ENCODE measurements at regions not wholly inside any gene's neighbourhood (a gene's known extent, or its start where the extent isn't known, plus 50 kb on each side); places are given as distances from the start of the nearest gene placed in this dataset.

- Histone ChIP-seq H3K9me3 (no peaks in the 10 kb centered on the region), H3K27me3 (no peaks in the 10 kb centered on the region), H3K4me3 (no peak overlapping the region), H3K4me1 (no peaks in the 10 kb centered on the region), H3K36me3 (no peaks in the 10 kb centered on the region), H3K27ac (no peak overlapping the region)
- no peak for DNase-seq (ENCODE audit: low spot score in 2 of 2)
- TF ChIP-seq CTCF (IDR thresholded peaks at IDR 0.05) (no peak), EP300 (IDR thresholded peaks at IDR 0.05) (no peak), POLR2A (IDR thresholded peaks at IDR 0.05) (no peak)
Measured at GRCh38 chr5:152337484-152337883, 67.6 kb downstream of the NMUR2 start.

- TF ChIP-seq EP300 (IDR thresholded peaks at IDR 0.05) (no peak), CTCF (IDR thresholded peaks at IDR 0.05) (no peak), POLR2A (IDR thresholded peaks at IDR 0.05) (no peak)
- Histone ChIP-seq H3K4me3 (no peak overlapping the region), H3K4me1 (no peaks in the 10 kb centered on the region), H3K9me3 (no peaks in the 10 kb centered on the region), H3K36me3 (no peaks in the 10 kb centered on the region), H3K27ac (no peak overlapping the region), H3K27me3 (no peaks in the 10 kb centered on the region)
- no peak for DNase-seq (ENCODE audit: low spot score in 2 of 2)
- WGBS, 2 donors = 44% methylated on average over 1 of the region's 1 CpG
Measured at GRCh38 chr5:152335461-152335860, 69.6 kb downstream of the NMUR2 start.

GRCh38 chr5:152332716-152333460, 72.2 kb downstream of the NMUR2 start:
- Histone ChIP-seq H3K4me1 (no peaks in the 10 kb centered on the region), H3K9me3 (no peaks in the 10 kb centered on the region), H3K27ac (no peak overlapping the region), H3K4me3 (no peak overlapping the region), H3K36me3 (no peaks in the 10 kb centered on the region), H3K27me3 (no peaks in the 10 kb centered on the region)
- DNase-seq (ENCODE audit: low spot score in 2 of 2) = no peak
- 65 to 70% methylated on average over 5 of the region's 5 CpGs for WGBS, 2 donors
- TF ChIP-seq EP300 (IDR thresholded peaks at IDR 0.05) (no peak), CTCF (IDR thresholded peaks at IDR 0.05) (no peak), POLR2A (IDR thresholded peaks at IDR 0.05) (no peak)

- WGBS, 2 donors = 67 to 68% methylated on average over 2 of the region's 2 CpGs
- H3K36me3 ChIP-seq = no peaks in the 10 kb centered on the region
- H3K4me1 ChIP-seq = no peaks in the 10 kb centered on the region
- no peak for TF ChIP-seq POLR2A (IDR thresholded peaks at IDR 0.05)
- TF ChIP-seq CTCF (IDR thresholded peaks at IDR 0.05) = no peak
- TF ChIP-seq EP300 (IDR thresholded peaks at IDR 0.05) = no peak
- no peak overlapping the region for H3K27ac ChIP-seq
- H3K27me3 ChIP-seq = no peaks in the 10 kb centered on the region
- no peak for DNase-seq (ENCODE audit: low spot score in 2 of 2)
- H3K4me3 ChIP-seq = no peak overlapping the region
- peaks cover 0 to 2% (median 0%) of the 10 kb centered on the region in 4 donors for H3K9me3 ChIP-seq
Measured at GRCh38 chr5:152331718-152332117, 73.4 kb downstream of the NMUR2 start.

GRCh38 chr5:152331006-152331405, 74.1 kb downstream of the NMUR2 start:
- H3K4me3 ChIP-seq = no peak overlapping the region

More at GRCh38 chr5:152331006-152331405, 74.1 kb downstream of the NMUR2 start:
- no peaks in the 10 kb centered on the region for H3K27me3 ChIP-seq
- H3K27ac ChIP-seq = no peak overlapping the region
- no peak for DNase-seq (ENCODE audit: low spot score in 2 of 2)
- 77 to 79% methylated on average over 2 of the region's 2 CpGs for WGBS, 2 donors
- H3K9me3 ChIP-seq = peaks cover 0 to 4% (median 0%) of the 10 kb centered on the region in 4 donors
- no peaks in the 10 kb centered on the region for H3K36me3 ChIP-seq
- no peaks in the 10 kb centered on the region for H3K4me1 ChIP-seq
- TF ChIP-seq CTCF (IDR thresholded peaks at IDR 0.05) = no peak
- no peak for TF ChIP-seq POLR2A (IDR thresholded peaks at IDR 0.05)
- TF ChIP-seq EP300 (IDR thresholded peaks at IDR 0.05) = no peak

All from tibial nerve (tissue), 4 donors.